HG03159 (cell line): ENCODE measurements at regions not wholly inside any gene's neighbourhood (a gene's known extent, or its start where the extent isn't known, plus 50 kb on each side); places are given as distances from the start of the nearest gene placed in this dataset.

Experiments used
- ATAC-seq: cut with Tn5 transposase; IDR thresholded peaks from one replicate; pipeline ENCODE4 v1.9.1; 2021; ENCODE audit warnings: mild to moderate bottlenecking, moderate library complexity; ENCODE audit not compliant: unreplicated experiment

DNA sequence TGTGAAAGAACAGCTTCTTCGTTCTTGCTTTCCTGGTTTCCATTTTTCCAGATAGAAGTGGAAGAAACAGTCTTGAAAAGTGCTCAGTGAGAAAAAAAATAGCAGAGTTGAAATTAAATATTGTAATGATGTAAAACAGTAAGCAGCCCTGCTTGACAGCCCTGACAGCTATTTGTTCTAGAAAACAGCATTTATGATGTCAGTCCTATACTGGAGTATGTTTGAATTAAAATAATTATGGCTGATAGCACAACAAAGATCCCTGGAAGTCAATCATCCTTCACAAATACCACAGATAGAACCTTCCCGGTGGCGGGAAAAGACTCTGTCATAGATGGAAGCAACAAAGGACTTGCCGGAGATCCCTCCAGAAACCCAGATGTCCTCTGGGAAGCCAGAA lies 298.0 kb upstream of the TNRC6C start:
- no peak for ATAC-seq

GRCh38 chr17:77662833-77663232 lies 295.7 kb upstream of the TNRC6C start:
- ATAC-seq = no peak

GRCh38 chr17:77664097-77664729 lies 294.3 kb upstream of the TNRC6C start:
- ATAC-seq = no peak

DNA sequence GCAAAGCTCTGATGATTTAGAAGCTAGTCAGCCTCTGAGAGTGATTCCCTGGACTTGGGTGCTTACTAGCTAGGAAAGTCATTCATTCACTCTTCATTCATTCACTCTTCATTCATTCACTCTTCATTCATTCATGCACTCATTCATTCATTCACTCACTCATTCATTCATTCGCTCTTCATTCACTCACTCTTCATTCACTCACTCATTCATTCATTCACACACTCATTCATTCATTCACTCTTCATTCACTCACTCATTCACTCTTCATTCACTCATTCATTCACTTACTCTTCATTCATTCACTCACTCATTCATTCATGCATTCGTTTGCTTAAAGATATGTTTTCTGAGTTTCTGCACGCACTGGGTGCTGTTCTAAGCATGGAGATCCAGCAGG lies 292.7 kb upstream of the TNRC6C start:
- ATAC-seq = no peak

- ATAC-seq = no peak
These were observed 292.0 kb upstream of the TNRC6C start for GRCh38 chr17:77666462-77666861.

GRCh38 chr17:77666881-77667395 lies 291.6 kb upstream of the TNRC6C start:
- ATAC-seq = no peak

DNA sequence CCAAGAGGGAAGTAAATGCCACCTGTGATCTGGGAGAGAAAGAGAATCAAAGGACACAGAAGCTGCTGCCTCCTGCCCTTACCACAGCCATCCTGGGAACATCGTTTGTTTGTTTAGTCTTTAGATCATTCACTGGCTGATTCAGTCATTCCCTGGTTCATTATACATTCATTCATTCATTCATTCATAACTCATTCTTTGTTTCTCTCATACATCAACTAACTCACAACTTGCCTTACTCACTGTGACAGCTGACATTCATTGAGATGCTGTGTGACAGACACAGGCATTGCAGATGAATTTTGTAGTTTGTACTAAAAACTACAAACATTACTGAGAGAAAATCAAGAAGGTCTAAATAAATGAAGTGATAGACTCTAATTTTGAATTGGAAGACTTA lies 291.0 kb upstream of the TNRC6C start:
- no peak for ATAC-seq

- ATAC-seq = no peak
These were observed 290.0 kb upstream of the TNRC6C start for GRCh38 chr17:77668518-77668917.

DNA sequence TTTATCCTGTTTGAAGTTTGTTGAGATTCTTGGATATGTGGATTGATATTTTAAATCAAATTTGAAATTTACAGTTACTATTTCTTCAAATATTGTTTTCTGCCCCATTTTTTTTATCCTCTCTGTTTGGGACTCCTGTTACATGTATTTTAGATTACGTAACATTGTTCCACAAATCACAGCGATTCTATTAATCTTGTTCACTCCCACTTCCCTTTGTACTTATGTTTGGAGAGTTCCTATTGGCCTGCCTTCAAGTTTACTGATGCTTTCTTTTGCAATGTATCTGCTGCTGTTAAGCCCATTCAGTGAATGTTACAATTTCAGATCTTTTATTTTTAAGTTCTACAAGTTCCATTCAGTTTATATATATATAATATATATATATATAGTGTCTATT lies 288.3 kb upstream of the TNRC6C start:
- no peak for ATAC-seq

DNA sequence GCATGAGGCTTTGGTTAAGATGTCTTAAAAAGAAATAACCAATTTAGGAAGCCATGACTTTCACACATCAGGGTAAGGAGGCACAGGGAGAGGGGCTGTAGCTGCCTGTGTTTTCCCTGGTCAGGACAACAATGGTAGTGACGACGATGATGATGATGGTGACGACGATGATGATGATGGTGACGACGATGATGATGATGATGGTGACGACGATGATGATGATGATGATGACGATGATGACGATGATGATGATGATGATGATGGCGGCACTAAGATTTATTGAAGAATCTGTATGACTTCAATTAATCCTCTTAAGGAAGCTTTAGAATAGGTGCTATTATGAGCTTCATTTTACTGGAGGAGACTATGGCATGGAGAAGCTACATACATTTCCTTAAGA lies 284.1 kb upstream of the TNRC6C start:
- ATAC-seq = no peak

GRCh38 chr17:77675411-77675810 lies 283.1 kb upstream of the TNRC6C start:
- no peak for ATAC-seq

DNA sequence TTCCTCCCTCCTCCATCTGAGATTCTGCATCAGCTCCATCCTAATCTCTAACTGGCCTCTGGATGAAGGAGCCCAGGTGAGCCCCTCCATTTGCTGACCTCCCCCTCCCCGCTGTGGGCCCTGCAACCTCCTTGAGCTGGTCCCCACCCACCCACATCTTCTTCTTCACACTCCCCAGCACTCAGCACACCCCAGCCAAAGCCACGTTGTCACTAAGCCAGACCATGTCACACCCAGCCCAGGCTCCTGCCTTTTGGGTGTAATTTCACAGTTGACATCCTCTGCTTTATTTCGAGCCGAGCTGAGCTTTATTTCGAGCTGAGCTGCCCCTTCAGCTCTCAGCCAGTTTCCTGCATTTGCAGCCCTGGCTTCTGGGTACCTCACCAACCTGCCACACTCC lies 282.7 kb upstream of the TNRC6C start:
- ATAC-seq = no peak

GRCh38 chr17:77676237-77676661 lies 282.3 kb upstream of the TNRC6C start:
- no peak for ATAC-seq

GRCh38 chr17:77677211-77677610 lies 281.3 kb upstream of the TNRC6C start:
- ATAC-seq = no peak

GRCh38 chr17:77677630-77678029 lies 280.9 kb upstream of the TNRC6C start:
- no peak for ATAC-seq

- ATAC-seq = no peak
These were observed 278.9 kb upstream of the TNRC6C start for GRCh38 chr17:77679589-77679988.

GRCh38 chr17:77681861-77682260 lies 276.6 kb upstream of the TNRC6C start:
- no peak for ATAC-seq

GRCh38 chr17:77684803-77685798 lies 273.4 kb upstream of the TNRC6C start:
- no peak for ATAC-seq

- no peak for ATAC-seq
These were observed 272.5 kb upstream of the TNRC6C start for GRCh38 chr17:77685881-77686486.

DNA sequence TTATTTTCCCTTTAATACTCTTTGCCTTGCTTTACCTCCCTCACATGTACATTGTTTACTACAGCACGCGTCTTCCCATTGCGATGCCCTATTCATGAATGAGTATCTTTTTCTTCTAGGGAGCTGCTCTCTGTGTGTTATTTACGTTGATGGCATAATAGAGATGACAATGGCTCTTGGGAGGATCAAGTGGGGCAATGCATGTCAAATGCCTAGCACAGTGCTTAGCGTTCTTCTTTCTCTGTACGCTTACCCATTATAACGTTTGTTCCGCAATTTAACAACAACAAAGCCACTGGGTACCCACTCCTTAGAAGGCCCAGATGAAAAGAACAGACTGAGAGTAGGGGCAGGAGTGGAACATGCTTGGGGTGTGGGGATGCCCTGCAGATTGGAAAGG lies 271.6 kb upstream of the TNRC6C start:
- no peak for ATAC-seq

DNA sequence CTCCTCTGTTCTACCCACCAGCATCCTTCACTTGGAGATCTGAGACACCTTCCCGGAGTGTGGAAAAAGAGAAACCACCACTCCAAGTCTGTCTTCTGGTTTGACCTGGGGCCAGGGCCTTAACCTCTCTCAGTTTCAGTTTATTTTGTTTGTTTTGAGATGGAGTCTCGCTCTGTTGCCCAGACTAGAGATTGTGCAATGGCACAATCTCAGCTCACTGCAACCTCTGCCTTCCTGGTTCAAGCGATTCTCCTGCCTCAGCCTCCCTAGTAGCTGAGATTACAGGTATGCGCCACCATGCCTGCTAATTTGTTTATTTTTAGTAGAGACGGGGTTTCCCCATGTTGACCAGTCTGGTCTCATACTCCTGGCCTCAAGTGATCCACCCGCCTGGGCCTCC lies 271.1 kb upstream of the TNRC6C start:
- no peak for ATAC-seq

- no peak for ATAC-seq
These were observed 270.6 kb upstream of the TNRC6C start for GRCh38 chr17:77687921-77688320.
